CD4-positive, CD25-positive, alpha-beta regulatory T cell (primary cell): ENCODE measurements at regions not wholly inside any gene's neighbourhood (a gene's known extent, or its start where the extent isn't known, plus 50 kb on each side); places are given as distances from the start of the nearest gene placed in this dataset.
A peak's percentile ranks its signal among the peaks of the same experiment; 100 is the strongest.

ENCODE experiments used
- ATAC-seq, 2 donors: fragments of 150-1000 bp; cut with Tn5 transposase; one replicate each; pipeline ENCODE4 v1.10.0; 2021; ENCODE audit warnings: low read depth in 2 of 2, moderate number of reproducible peaks in 2 of 2, moderate library complexity in 1 of 2
- DNase-seq, 3 donors: peaks; one replicate each; pipeline versions ENCODE4 v3.0.0 to v3.0.0-alpha.2; 2012 to 2022; ENCODE audit warnings: mixed read lengths in 1 of 3
- H3K27ac ChIP-seq: one replicate; pipeline ENCODE4 v1.7.0; 2013; ENCODE audit warnings: mild to moderate bottlenecking, low read length; ENCODE audit not compliant: insufficient read depth, poor library complexity, severe bottlenecking
- H3K27me3 ChIP-seq: one replicate; pipeline ENCODE4 v1.7.0; 2013; ENCODE audit warnings: low read length; ENCODE audit not compliant: control insufficient read depth, insufficient read depth
- H3K36me3 ChIP-seq: one replicate; pipeline ENCODE4 v1.7.0; 2013; ENCODE audit warnings: mild to moderate bottlenecking, low read length, moderate library complexity; ENCODE audit not compliant: control insufficient read depth, insufficient read depth
- H3K4me1 ChIP-seq: 2 replicates; pipeline ENCODE4 v1.7.0; 2013; ENCODE audit warnings: mild to moderate bottlenecking, low read length; ENCODE audit not compliant: insufficient read depth, control insufficient read depth, poor library complexity, severe bottlenecking
- H3K4me3 ChIP-seq: one replicate; pipeline ENCODE4 v1.7.0; 2013; ENCODE audit warnings: low read depth, mild to moderate bottlenecking, low read length, moderate library complexity
- H3K9me3 ChIP-seq, 2 experiments: 1 replicate in 1 of 2; 2 replicates in 1 of 2; pipeline ENCODE4 v1.7.0; 2013; ENCODE audit warnings: low read length in 2 of 2, mild to moderate bottlenecking in 1 of 2, moderate library complexity in 1 of 2; ENCODE audit not compliant: control insufficient read depth in 2 of 2
- H3K27ac Mint-ChIP-seq, 3 donors: one replicate each; pipeline ENCODE4 v1.8.0; 2020 to 2022; ENCODE audit warnings: mild to moderate bottlenecking in 3 of 3, mixed read lengths in 3 of 3, moderate library complexity in 2 of 3
- H3K27me3 Mint-ChIP-seq: one replicate; pipeline ENCODE4 v1.8.0; 2022; ENCODE audit warnings: mild to moderate bottlenecking, mixed read lengths
- H3K36me3 Mint-ChIP-seq: one replicate; pipeline ENCODE4 v1.8.0; 2020; ENCODE audit warnings: mixed read lengths
- H3K4me1 Mint-ChIP-seq, 4 donors: one replicate each; pipeline ENCODE4 v1.8.0; 2020 to 2022; ENCODE audit warnings: mixed read lengths in 4 of 4, mild to moderate bottlenecking in 1 of 4
- H3K4me3 Mint-ChIP-seq, 4 donors: one replicate each; pipeline ENCODE4 v1.8.0; 2020 to 2022; ENCODE audit warnings: mild to moderate bottlenecking in 4 of 4, mixed read lengths in 4 of 4, moderate library complexity in 3 of 4
- H3K9me3 Mint-ChIP-seq, 7 donors: one replicate each; pipeline ENCODE4 v1.8.0; 2020 to 2022; ENCODE audit warnings: mixed read lengths in 7 of 7, mild to moderate bottlenecking in 3 of 7, moderate library complexity in 2 of 7

DNA sequence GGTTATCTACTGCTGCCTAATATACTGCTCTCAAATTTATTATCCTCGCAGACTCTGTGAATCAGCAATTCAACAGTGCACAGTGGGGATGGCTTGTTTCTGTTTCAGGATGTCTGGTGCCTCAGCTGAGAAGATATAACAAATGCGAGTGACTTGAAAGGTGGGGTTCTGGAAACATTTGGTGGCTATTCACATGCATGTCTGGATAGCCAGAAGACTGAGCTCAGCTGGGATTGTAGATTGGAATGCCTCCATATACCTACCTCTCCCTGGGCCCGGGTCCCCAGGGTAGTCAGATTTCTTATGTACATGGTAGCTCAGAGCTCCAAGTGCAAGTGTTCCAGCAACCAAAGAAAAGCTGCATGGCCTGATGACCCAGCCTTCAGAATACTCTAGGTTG lies 176.3 kb downstream of the IER5 start:
- no peak overlapping the region for H3K4me3 ChIP-seq
- no peaks in the 10 kb centered on the region for H3K9me3 ChIP-seq
- H3K4me3 Mint-ChIP-seq, result no peak overlapping the region
- no peaks in the 10 kb centered on the region for H3K4me1 ChIP-seq
- H3K36me3 Mint-ChIP-seq, result no peaks in the 10 kb centered on the region
- H3K27me3 ChIP-seq, result no peaks in the 10 kb centered on the region
- H3K4me1 Mint-ChIP-seq, result no peaks in the 10 kb centered on the region
- no peaks in the 10 kb centered on the region for H3K36me3 ChIP-seq
- H3K27me3 Mint-ChIP-seq, result no peaks in the 10 kb centered on the region
- peaks cover 0 to 3% (median 0%) of the 10 kb centered on the region in 7 donors for H3K9me3 Mint-ChIP-seq
- peak overlapping the region in 1 of 3 donors; percentile 41 for H3K27ac Mint-ChIP-seq
- no peak overlapping the region for H3K27ac ChIP-seq
- ATAC-seq (no peak), DNase-seq (no peak)

DNA sequence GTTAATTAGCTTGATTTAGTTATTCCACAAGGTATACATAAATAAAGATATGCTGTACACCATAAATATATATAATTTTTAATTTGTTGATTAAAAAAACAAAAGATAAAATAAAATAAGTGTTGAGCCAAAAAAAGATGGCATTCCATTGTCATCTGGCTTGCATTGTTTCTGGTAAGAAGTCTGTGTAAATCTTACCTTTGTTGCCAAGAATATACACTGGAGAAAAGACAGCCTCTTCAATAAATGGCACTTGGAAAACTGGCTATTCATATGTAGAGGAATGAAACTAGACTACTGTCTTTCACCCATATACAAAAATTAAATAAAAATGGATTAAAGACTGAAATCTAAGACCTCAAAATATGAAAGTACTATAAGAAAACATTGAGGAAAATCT lies 196.5 kb downstream of the IER5 start:
- H3K27ac Mint-ChIP-seq, result no peak overlapping the region
- peaks cover 3 to 43% (median 13%) of the 10 kb centered on the region in 7 donors for H3K9me3 Mint-ChIP-seq
- no peak for ATAC-seq
- H3K27ac ChIP-seq, result no peak overlapping the region
- H3K36me3 Mint-ChIP-seq, result no peaks in the 10 kb centered on the region
- no peaks in the 10 kb centered on the region for H3K4me1 Mint-ChIP-seq
- peaks cover 21 to 22% of the 10 kb centered on the region in 2 experiments for H3K9me3 ChIP-seq
- H3K27me3 ChIP-seq, result peaks cover 2% of the 10 kb centered on the region
- no peak overlapping the region for H3K4me3 Mint-ChIP-seq
- no peak overlapping the region for H3K4me3 ChIP-seq
- H3K27me3 Mint-ChIP-seq, result peaks cover 15% of the 10 kb centered on the region
- H3K4me1 ChIP-seq, result no peaks in the 10 kb centered on the region
- H3K36me3 ChIP-seq, result no peaks in the 10 kb centered on the region
- no peak for DNase-seq

DNA sequence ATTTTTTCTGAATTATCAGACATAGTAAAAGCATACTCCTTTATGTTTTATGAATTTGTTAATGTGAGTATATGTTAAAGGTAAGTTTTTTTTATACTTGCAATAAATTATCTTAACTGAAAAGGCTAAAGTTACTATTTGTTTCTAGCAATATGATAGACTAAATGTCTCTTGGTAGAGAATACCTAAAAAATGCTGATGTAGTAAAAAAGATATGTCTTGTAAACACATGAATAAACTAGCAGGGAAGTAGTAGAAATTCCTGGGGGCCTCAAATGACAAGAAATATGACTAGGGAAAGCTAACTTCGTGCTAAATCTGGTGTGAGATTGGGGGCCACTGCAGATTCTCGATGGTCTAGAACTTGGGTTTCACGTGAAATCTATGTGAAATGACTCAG lies 188.1 kb upstream of the CACNA1E start:
- DNase-seq (no peak), ATAC-seq (no peak)
- no peak overlapping the region for H3K27ac Mint-ChIP-seq
- no peak overlapping the region for H3K4me3 ChIP-seq
- H3K36me3 Mint-ChIP-seq, result no peaks in the 10 kb centered on the region
- H3K4me3 Mint-ChIP-seq, result no peak overlapping the region
- no peaks in the 10 kb centered on the region for H3K36me3 ChIP-seq
- H3K27me3 Mint-ChIP-seq, result peaks cover 5% of the 10 kb centered on the region
- H3K27me3 ChIP-seq, result no peaks in the 10 kb centered on the region
- no peak overlapping the region for H3K27ac ChIP-seq
- H3K4me1 ChIP-seq, result no peaks in the 10 kb centered on the region
- H3K4me1 Mint-ChIP-seq, result no peaks in the 10 kb centered on the region
- H3K9me3 ChIP-seq, result no peaks in the 10 kb centered on the region
- peaks cover 0 to 1% (median 0%) of the 10 kb centered on the region in 7 donors for H3K9me3 Mint-ChIP-seq

DNA sequence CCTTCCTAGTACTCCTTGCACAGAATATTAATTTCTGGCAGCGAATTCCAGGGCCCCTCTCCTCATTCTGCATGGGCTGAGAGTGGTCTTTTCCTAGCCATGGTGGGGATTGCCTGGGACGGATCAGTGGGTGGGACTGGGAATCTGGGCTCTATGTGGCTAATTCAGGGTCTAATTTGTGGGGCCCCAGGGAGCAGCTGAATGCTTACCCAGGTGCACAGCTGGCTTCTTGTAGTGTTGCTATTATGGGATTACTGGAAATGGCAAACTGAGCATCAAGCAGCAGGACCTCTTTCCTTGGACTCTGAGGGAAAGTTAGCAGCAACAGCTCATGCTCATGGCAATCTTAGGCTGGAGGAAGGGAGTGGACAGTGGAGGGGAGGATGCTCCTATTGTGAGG lies 187.1 kb upstream of the CACNA1E start:
- ATAC-seq (no peak), DNase-seq (no peak)
- no peak overlapping the region for H3K4me3 ChIP-seq
- H3K36me3 Mint-ChIP-seq, result no peaks in the 10 kb centered on the region
- no peak overlapping the region for H3K27ac ChIP-seq
- H3K36me3 ChIP-seq, result no peaks in the 10 kb centered on the region
- no peaks in the 10 kb centered on the region for H3K27me3 ChIP-seq
- no peak overlapping the region for H3K4me3 Mint-ChIP-seq
- no peak overlapping the region for H3K27ac Mint-ChIP-seq
- H3K4me1 Mint-ChIP-seq, result no peaks in the 10 kb centered on the region
- H3K27me3 Mint-ChIP-seq, result peaks cover 10% of the 10 kb centered on the region
- peaks cover 0 to 1% (median 0%) of the 10 kb centered on the region in 7 donors for H3K9me3 Mint-ChIP-seq
- H3K4me1 ChIP-seq, result no peaks in the 10 kb centered on the region
- H3K9me3 ChIP-seq, result no peaks in the 10 kb centered on the region

DNA sequence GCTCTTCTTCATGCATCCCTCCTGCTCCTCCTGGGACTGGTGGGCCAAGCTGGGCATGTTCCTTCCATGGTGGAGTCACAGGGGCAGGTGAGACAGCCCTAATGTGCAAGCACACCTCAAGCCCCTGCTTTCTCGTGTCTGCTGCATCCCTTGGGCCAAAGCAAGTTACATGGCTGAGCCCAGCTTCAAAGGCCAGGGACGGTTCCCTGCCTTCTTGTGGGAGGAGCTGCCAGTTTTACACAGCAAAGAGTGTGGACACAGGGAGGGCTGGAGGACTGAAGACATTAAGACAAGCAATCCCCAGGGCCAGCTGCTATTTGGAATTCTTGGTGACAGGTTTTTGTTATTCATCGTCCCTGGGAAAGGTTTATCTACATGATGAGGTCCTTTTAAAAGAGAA lies 175.2 kb upstream of the CACNA1E start:
- ATAC-seq (no peak), DNase-seq (no peak)
- Histone ChIP-seq H3K27me3 (no peaks in the 10 kb centered on the region), H3K9me3 (no peaks in the 10 kb centered on the region), H3K36me3 (no peaks in the 10 kb centered on the region), H3K4me3 (no peak overlapping the region), H3K4me1 (no peaks in the 10 kb centered on the region), H3K27ac (no peak overlapping the region)
- Mint-ChIP-seq H3K9me3 (peaks cover 0 to 2% (median 0%) of the 10 kb centered on the region in 7 donors), H3K36me3 (no peaks in the 10 kb centered on the region), H3K27ac (no peak overlapping the region), H3K27me3 (peaks cover 23% of the 10 kb centered on the region), H3K4me1 (no peaks in the 10 kb centered on the region), H3K4me3 (no peak overlapping the region)

DNA sequence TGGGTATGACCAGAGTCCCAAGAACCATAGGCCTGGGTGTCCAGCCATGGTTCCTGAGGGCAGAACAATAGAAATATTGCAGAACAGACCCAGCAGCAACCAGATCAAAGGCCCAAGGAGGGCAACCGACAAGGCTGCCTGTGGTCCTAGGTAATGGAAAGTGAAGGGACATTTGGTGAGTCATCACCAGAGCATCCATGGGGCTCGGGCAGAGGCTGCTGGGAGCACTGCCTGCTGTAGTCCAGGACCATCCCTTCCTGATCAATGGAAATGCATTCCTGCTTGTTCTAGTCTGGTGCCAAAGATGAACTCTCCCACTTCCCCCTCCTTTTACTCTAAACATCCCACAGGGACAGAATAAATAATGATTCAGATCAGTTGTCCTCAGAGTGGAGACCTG lies 172.8 kb upstream of the CACNA1E start:
- Mint-ChIP-seq H3K4me1 (peaks cover 0 to 12% (median under 1%) of the 10 kb centered on the region in 4 donors), H3K27ac (no peak overlapping the region), H3K27me3 (peaks cover 31% of the 10 kb centered on the region), H3K9me3 (peaks cover 0 to 2% (median 0%) of the 10 kb centered on the region in 7 donors), H3K36me3 (no peaks in the 10 kb centered on the region), H3K4me3 (no peak overlapping the region)
- DNase-seq (no peak), ATAC-seq (no peak)
- Histone ChIP-seq H3K36me3 (no peaks in the 10 kb centered on the region), H3K4me1 (no peaks in the 10 kb centered on the region), H3K9me3 (no peaks in the 10 kb centered on the region), H3K4me3 (no peak overlapping the region), H3K27me3 (peaks cover 12% of the 10 kb centered on the region), H3K27ac (no peak overlapping the region)

DNA sequence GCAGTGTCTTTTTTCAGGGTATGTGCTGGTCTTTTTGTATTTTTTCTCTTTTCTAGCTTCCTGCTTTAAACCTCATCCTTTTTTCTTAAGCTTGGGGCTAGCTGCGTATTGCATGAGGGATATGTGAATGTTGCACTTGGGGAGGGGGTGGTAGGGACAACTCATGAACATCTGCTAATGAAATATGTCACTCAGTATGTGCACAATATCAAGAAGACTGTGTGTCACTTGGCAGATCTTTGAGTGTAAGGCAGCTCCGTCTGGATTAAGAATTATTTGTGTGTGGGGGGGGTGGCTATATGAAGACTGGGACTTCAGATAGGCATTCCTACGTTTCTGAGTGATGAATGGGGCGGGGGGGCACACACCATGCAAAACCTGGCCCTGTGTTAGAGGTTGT lies 170.4 kb upstream of the CACNA1E start:
- no peak for DNase-seq
- H3K4me3 ChIP-seq, result no peak overlapping the region
- H3K27ac Mint-ChIP-seq, result no peak overlapping the region
- H3K27me3 Mint-ChIP-seq, result peaks cover 44% of the 10 kb centered on the region
- H3K4me1 ChIP-seq, result peaks cover 1% of the 10 kb centered on the region
- no peak for ATAC-seq
- no peak overlapping the region for H3K4me3 Mint-ChIP-seq
- peaks cover 0 to 2% (median 0%) of the 10 kb centered on the region in 7 donors for H3K9me3 Mint-ChIP-seq
- no peaks in the 10 kb centered on the region for H3K36me3 Mint-ChIP-seq
- H3K27me3 ChIP-seq, result peaks cover 19% of the 10 kb centered on the region
- no peaks in the 10 kb centered on the region for H3K9me3 ChIP-seq
- peaks cover 0 to 20% (median 2%) of the 10 kb centered on the region in 4 donors for H3K4me1 Mint-ChIP-seq
- H3K27ac ChIP-seq, result no peak overlapping the region
- H3K36me3 ChIP-seq, result no peaks in the 10 kb centered on the region

DNA sequence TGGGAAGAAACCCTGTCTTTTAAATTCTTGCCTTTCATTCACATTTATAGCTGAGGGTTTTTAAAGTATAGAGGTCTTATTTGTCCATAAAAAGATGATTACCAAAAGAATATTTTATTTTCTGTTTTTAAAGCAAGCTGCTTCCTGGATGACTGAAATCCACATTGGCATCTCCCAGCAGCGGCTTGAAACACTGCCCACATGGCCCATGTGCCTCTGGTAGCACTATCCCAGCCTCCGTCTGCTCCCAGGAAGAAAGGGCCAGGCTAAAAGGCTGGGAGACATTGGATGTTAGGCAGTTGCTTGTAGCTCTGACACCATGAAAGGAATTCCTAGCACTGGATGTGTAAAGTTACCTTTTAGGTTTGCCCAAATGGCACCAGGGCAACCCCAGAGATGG lies 169.9 kb upstream of the CACNA1E start:
- Mint-ChIP-seq H3K4me3 (no peak overlapping the region), H3K4me1 (peaks cover 0 to 23% (median 2%) of the 10 kb centered on the region in 4 donors), H3K36me3 (no peaks in the 10 kb centered on the region), H3K9me3 (peaks cover 0 to 2% (median 0%) of the 10 kb centered on the region in 7 donors), H3K27ac (no peak overlapping the region), H3K27me3 (peaks cover 47% of the 10 kb centered on the region)
- Histone ChIP-seq H3K4me3 (no peak overlapping the region), H3K9me3 (no peaks in the 10 kb centered on the region), H3K27ac (no peak overlapping the region), H3K27me3 (peaks cover 19% of the 10 kb centered on the region), H3K4me1 (peaks cover 5% of the 10 kb centered on the region), H3K36me3 (no peaks in the 10 kb centered on the region)
- no peak for ATAC-seq
- DNase-seq, result no peak
